Hematopoietic multipotent progenitor cell (in vitro differentiated cells): ENCODE measurements at regions not wholly inside any gene's neighbourhood (a gene's known extent, or its start where the extent isn't known, plus 50 kb on each side); places are given as distances from the start of the nearest gene placed in this dataset.
"Not testable (repeated sequence)": the region's sequence is repeated elsewhere in the genome, so short reads cannot be mapped to it uniquely, and the experiment has no call there.

Source experiments
- DNase-seq, 3 donors: peaks; one replicate each; pipeline ENCODE4 v3.0.0-alpha.2; 2011 to 2015; ENCODE audit warnings: low read depth in 2 of 3, low spot score in 2 of 3

GRCh38 chr21:27058673-27059605 is 92.1 kb upstream of the ADAMTS5 start:
- no peak for DNase-seq

GRCh38 chr21:27057997-27058396 is 91.1 kb upstream of the ADAMTS5 start:
- DNase-seq: no peak

DNA sequence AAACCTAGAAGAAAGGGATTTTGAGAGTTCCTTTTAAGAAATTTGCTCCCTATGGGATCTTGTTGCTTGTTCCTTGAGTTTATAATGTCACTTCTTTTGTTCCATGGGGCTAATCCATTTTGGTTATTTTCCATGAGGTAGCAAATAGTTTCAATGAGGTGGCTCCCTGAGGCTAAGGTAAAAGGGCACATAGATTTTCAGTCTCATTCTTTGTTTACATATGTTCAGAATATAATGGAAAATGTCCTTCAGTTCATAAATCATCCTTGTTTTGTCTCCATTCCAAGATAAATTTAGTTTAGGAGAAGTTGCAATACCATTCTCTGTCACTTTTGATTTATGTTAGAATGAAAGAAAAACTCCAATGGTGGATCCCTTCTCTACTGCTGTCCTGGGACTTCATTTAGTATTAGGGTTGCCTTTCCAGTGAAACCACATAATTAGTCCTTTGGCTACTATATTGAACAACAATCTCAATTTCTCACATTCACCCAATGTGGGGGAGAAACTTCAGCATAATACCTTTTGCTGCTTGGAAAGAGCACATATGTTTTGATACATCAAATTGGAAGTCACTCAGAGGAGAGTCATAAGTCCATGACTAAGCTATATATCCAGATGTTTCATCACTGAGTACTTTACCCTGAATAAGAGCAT is 80.9 kb upstream of the ADAMTS5 start:
- no peak for DNase-seq

DNA sequence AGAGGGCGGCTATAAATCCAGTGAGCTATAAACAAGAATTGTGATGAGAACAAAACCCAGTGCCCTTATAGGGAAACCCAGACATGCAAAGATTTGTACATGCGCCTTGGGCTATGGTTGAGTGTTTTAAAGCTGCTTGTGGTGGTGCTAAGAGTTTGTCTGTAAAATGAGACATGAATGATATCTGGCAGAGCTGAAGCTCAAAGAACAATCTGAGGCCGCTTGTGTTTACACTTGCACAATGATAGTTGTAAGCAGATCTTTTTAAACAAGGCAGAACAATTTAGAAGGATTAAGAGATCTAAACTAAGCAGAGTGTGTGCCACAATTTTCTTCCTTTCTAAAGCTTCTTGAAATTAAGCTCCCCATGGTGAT is 80.4 kb upstream of the ADAMTS5 start:
- no peak for DNase-seq

DNA sequence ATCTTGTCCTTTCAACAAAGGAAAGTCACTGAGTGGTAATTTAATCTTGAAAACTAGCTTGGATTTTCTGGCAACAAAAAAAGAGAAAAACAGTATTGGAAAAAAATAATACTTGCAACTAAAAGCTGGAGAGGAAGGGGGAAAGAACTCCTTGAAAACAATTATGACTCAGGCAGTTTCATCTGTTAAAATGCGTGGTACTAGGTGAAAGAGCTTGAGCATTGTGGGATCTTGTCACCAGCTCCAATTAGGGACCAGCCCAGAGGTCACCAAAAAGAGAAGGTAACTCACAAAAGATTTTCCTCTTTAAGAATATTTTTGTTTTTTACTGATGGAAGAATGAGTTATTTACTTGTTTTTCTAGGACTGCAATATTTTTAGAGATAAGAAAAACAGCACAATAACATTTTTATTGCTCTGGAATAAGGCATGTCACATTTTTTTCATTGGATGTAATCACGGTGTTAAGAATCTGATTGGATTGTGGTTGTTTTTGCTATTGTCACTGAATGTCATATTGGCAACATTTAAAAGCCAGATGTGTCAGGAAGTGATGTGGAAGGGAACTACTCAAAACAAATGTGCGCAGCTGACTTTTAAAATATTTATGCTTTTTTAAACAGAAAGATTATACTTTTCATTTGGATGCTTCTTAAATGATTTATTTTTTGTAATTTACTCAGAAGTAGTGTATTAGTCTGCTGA is 78.5 kb upstream of the ADAMTS5 start:
- no peak for DNase-seq

DNA sequence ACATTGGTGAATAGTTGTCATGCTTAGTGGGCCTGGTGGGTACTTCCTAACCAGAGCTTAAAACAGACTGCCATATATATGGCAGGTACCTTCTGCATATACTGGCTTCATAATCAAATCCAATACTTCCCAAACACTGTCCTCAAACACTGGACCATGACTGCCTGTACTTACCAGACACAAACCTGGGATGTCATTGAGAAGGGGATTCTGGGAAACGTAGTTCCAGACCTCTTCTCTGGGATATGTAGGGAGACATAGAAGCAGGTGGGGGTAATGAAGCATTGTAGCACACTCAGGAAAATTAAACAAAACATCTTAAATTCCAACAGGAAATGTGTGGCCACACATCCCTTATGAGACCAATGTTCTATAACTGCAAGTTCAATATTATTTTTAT is 76.5 kb upstream of the ADAMTS5 start:
- no peak for DNase-seq

GRCh38 chr21:27040738-27041469 is 74.0 kb upstream of the ADAMTS5 start:
- no peak for DNase-seq

GRCh38 chr21:27036736-27037301 is 69.9 kb upstream of the ADAMTS5 start:
- DNase-seq: no peak

GRCh38 chr21:27035791-27036190 is 68.9 kb upstream of the ADAMTS5 start:
- DNase-seq: no peak

DNA sequence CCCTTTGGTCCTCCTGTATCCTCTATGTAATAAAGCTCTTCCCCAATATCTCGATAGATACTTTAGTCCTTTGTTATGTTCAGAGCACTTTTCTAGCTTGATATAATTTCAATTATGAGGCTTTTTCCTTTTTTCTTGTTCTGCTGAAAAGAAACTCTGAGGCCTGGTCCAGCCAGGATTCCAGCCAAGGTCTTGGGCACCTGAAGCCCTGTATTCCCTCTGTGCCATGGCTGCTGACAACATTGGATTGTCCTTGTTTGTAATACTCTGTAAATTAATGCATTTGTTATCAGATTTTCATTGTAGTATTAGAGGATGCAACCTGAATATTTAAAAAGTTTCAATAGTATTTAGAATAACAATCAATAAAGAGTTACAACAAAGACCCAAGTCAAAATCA is 67.9 kb upstream of the ADAMTS5 start:
- DNase-seq: no peak

DNA sequence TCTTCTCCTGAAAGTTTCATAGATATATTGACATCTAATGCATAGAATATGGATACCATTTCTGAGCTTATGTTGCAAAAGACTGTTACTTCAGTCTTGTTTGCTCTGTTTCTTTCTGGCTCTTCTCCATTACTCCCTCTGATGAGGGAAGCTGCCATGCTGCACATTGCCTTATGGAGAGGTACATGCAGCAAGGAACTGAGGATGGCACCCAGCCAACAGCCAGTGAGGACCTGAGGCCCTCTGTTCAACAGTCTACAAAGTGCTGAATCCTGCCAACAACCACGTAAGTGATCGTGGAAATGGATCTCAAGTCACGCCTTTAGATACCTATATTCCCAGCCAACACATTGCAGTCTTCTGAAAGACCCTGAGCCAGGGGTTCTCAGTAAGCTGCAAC is 66.6 kb upstream of the ADAMTS5 start:
- DNase-seq: no peak

DNA sequence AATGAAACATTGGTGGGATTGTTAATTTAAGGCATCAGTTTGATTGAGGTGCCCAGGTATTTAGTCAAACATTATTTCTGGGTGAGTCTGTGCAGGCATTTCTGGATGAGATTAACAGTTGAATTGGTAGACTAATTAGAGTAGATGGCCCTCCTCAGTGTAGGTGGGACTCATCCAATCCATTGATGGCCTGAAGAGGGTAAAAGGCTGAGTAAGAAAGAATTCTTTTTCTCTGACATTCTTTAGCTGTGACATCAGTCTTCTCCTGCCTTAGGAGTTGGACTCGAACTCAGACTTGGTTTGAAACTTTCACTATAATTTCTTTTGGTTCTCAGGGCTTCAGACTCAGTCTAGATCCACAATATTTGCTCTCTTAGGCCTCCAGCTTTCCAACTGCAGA is 59.6 kb upstream of the ADAMTS5 start:
- DNase-seq: no peak

- DNase-seq: not testable (repeated sequence)
These were observed 58.8 kb upstream of the ADAMTS5 start for GRCh38 chr21:27025708-27026107.

DNA sequence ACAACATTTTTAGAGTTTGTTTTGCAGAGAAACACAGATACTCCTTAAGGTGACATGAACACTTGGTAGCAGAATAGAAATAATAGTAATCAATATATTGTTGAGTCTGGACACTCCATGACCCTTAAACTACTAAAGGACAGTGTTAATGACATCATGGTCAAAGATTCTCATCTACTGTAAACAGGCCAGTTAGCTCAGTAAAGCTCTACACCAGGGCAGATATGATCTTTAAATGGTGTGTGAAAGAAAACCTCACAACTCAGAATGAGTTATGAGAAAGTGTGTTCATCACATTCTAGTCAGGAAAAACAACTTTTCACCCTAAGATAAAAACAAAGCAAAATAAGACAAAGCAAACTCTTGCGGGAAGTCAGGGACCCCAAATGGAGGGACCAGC is 58.1 kb upstream of the ADAMTS5 start:
- no peak for DNase-seq

GRCh38 chr21:27024301-27024700 is 57.4 kb upstream of the ADAMTS5 start:
- no peak for DNase-seq

- DNase-seq: no peak
These were observed 56.3 kb upstream of the ADAMTS5 start for GRCh38 chr21:27023186-27023585.

DNA sequence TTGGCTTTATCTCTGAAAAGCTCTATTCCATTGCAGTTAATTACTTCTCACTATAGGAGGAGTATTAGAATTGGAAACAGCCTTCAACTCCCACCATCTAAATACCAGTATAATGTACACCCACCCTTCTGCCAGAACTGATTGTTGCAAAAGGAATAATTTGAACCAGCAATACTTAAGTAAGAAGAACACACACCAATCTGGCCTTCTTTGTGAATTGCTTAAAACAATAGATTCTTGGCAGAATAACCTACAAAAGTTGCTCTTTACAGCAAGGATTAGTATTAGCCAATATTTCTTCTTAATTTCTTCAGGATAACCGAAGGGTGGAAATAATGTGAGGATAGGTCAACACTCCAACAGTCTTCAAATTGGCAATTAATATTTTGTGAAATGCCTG is 54.9 kb upstream of the ADAMTS5 start:
- no peak for DNase-seq

- DNase-seq: no peak
These were observed 54.2 kb upstream of the ADAMTS5 start for GRCh38 chr21:27021046-27021445.

GRCh38 chr21:27017246-27017645 is 50.4 kb upstream of the ADAMTS5 start:
- no peak for DNase-seq
